ENCODE measurements at regions not wholly inside any gene's neighbourhood (a gene's known extent, or its start where the extent isn't known, plus 50 kb on each side); places are given as distances from the start of the nearest gene placed in this dataset.

- H3F3A ChIP-seq (ENCODE audit: insufficient read depth, low read depth): no peaks in the 10 kb centered on the region
- H4K20me1 ChIP-seq (ENCODE audit: insufficient read depth): no peaks in the 10 kb centered on the region
- no TSS peak for BruUV-seq (replicated peaks)
- no peak overlapping the region for H3K4me2 ChIP-seq
- H3K27me3 ChIP-seq (ENCODE audit: insufficient read depth, low read depth): peaks cover 32% of the 10 kb centered on the region
- no peak overlapping the region for H3K27ac ChIP-seq
- no peaks in the 10 kb centered on the region for H3K79me2 ChIP-seq (ENCODE audit: low read depth)
- intact Hi-C loops (cut with micrococcal nuclease; ENCODE audit: unreplicated experiment): no loop called here
- no peaks in the 10 kb centered on the region for H3K4me1 ChIP-seq (replicated peaks; ENCODE audit: insufficient read depth)
- no peak for TF ChIP-seq EZH2 (IDR thresholded peaks at IDR 0.05; ENCODE audit: low read depth)
- no peak for TF ChIP-seq CTCF (conservative IDR thresholded peaks at IDR 0.05)
- ChIA-PET CTCF (no interaction called here), POLR2A (ENCODE audit: unreplicated experiment) (no interaction called here)
- no peak overlapping the region for H2AFZ ChIP-seq
- no peaks in the 10 kb centered on the region for H3K9me2 ChIP-seq (ENCODE audit: insufficient read depth)
- DNase-seq: no peak
- H3K4me3 ChIP-seq: no peak overlapping the region
- H3K9me3 ChIP-seq (ENCODE audit: insufficient read depth, low read depth): no peaks in the 10 kb centered on the region
- no peaks in the 10 kb centered on the region for H3K36me3 ChIP-seq (ENCODE audit: low read depth)
Observed at GRCh38 chr15:98342911-98343310, 305.4 kb upstream of the IGF1R start.

GRCh38 chr15:98344591-98344990 lies 303.7 kb upstream of the IGF1R start:
- Histone ChIP-seq H3K4me3 (no peak overlapping the region), H3K4me1 (replicated peaks; ENCODE audit: insufficient read depth) (no peaks in the 10 kb centered on the region), H3K36me3 (ENCODE audit: low read depth) (no peaks in the 10 kb centered on the region), H3K27me3 (ENCODE audit: insufficient read depth, low read depth) (peaks cover 31% of the 10 kb centered on the region), H3K79me2 (ENCODE audit: low read depth) (no peaks in the 10 kb centered on the region), H3K9me2 (ENCODE audit: insufficient read depth) (no peaks in the 10 kb centered on the region), H3K27ac (no peak overlapping the region), H4K20me1 (ENCODE audit: insufficient read depth) (no peaks in the 10 kb centered on the region), H3K4me2 (no peak overlapping the region), H3K9me3 (ENCODE audit: insufficient read depth, low read depth) (no peaks in the 10 kb centered on the region), H3F3A (ENCODE audit: insufficient read depth, low read depth) (no peaks in the 10 kb centered on the region), H2AFZ (no peak overlapping the region)
- CTCF ChIA-PET: no interaction called here
- POLR2A ChIA-PET (ENCODE audit: unreplicated experiment): no interaction called here
- intact Hi-C loops (cut with micrococcal nuclease; ENCODE audit: unreplicated experiment): no loop called here
- TF ChIP-seq CTCF (conservative IDR thresholded peaks at IDR 0.05): no peak
- no peak for TF ChIP-seq EZH2 (IDR thresholded peaks at IDR 0.05; ENCODE audit: low read depth)
- BruUV-seq (replicated peaks): no TSS peak
- DNase-seq: no peak

- Histone ChIP-seq H3K36me3 (ENCODE audit: low read depth) (no peaks in the 10 kb centered on the region), H4K20me1 (ENCODE audit: insufficient read depth) (no peaks in the 10 kb centered on the region), H3K27me3 (ENCODE audit: insufficient read depth, low read depth) (peaks cover 22% of the 10 kb centered on the region; the same call in 1 of the 2 replicates), H3K27ac (no peak overlapping the region), H3K9me3 (ENCODE audit: insufficient read depth, low read depth) (no peaks in the 10 kb centered on the region), H3K4me3 (no peak overlapping the region), H3K79me2 (ENCODE audit: low read depth) (no peaks in the 10 kb centered on the region), H3F3A (ENCODE audit: insufficient read depth, low read depth) (no peaks in the 10 kb centered on the region), H3K9me2 (ENCODE audit: insufficient read depth) (no peaks in the 10 kb centered on the region), H2AFZ (no peak overlapping the region), H3K4me2 (no peak overlapping the region), H3K4me1 (replicated peaks; ENCODE audit: insufficient read depth) (no peaks in the 10 kb centered on the region)
- intact Hi-C loops (cut with micrococcal nuclease; ENCODE audit: unreplicated experiment): no loop called here
- DNase-seq: no peak
- BruUV-seq (replicated peaks): no TSS peak
- TF ChIP-seq EZH2 (IDR thresholded peaks at IDR 0.05; ENCODE audit: low read depth) (no peak), CTCF (conservative IDR thresholded peaks at IDR 0.05) (no peak)
- CTCF ChIA-PET: no interaction called here
- POLR2A ChIA-PET (ENCODE audit: unreplicated experiment): no interaction called here
Observed at GRCh38 chr15:98347001-98347400, 301.3 kb upstream of the IGF1R start.
